Kidney (tissue), 13 donors: ENCODE measurements at regions not wholly inside any gene's neighbourhood (a gene's known extent, or its start where the extent isn't known, plus 50 kb on each side); places are given as distances from the start of the nearest gene placed in this dataset.

Source experiments
- DNase-seq, 5 donors: peaks; one replicate each; pipeline ENCODE4 v3.0.0-alpha.2; 2013 to 2020
- FAIRE-seq: peaks from 2 replicates; lab custom pipeline; 2012; peaks lifted over from hg19 to GRCh38; lab: Jason Lieb, UNC
- H3K27ac ChIP-seq, 2 donors: one replicate each; pipeline ENCODE4 v1.7.0; 2013; ENCODE audit warnings: low read depth in 2 of 2, low read length in 2 of 2, inconsistent platforms in 1 of 2
- H3K27me3 ChIP-seq: one replicate; pipeline ENCODE4 v1.7.1; 2013; ENCODE audit warnings: low read length, inconsistent platforms; ENCODE audit not compliant: control insufficient read depth, insufficient read depth
- H3K36me3 ChIP-seq, 3 donors: one replicate each; pipeline versions ENCODE4 v1.7.0 to v1.7.1; 2013; ENCODE audit warnings: low read length in 3 of 3, control low read depth in 1 of 3, inconsistent platforms in 1 of 3; ENCODE audit not compliant: insufficient read depth in 3 of 3, control insufficient read depth in 2 of 3
- H3K4me1 ChIP-seq, 3 donors: one replicate each; pipeline versions ENCODE4 v1.7.0 to v1.7.1; 2013; ENCODE audit warnings: low read length in 3 of 3, inconsistent platforms in 1 of 3, low read depth in 1 of 3; ENCODE audit not compliant: control insufficient read depth in 2 of 3, insufficient read depth in 2 of 3
- H3K4me3 ChIP-seq, 3 donors: one replicate each; pipeline versions ENCODE4 v1.7.0 to v1.8.1; 2013; ENCODE audit warnings: low read length in 3 of 3, control low read depth in 1 of 3, inconsistent platforms in 1 of 3
- H3K9ac ChIP-seq, 3 donors: one replicate each; pipeline versions ENCODE4 v1.7.0 to v1.7.1; 2013; ENCODE audit warnings: low read length in 3 of 3, control low read depth in 1 of 3, inconsistent platforms in 1 of 3
- H3K9me3 ChIP-seq, 3 donors: one replicate each; pipeline versions ENCODE4 v1.7.0 to v1.7.1; 2013; ENCODE audit warnings: low read length in 3 of 3, control low read depth in 1 of 3, inconsistent platforms in 1 of 3; ENCODE audit not compliant: control insufficient read depth in 2 of 3, insufficient read depth in 1 of 3
- CTCF ChIP-seq: IDR thresholded peaks from 3 replicates; pipeline ENCODE4 v1.5.1; 2012; ENCODE audit warnings: mild to moderate bottlenecking, moderate library complexity, borderline replicate concordance; ENCODE audit not compliant: insufficient read depth; ENCODE audit errors: extremely low read depth
- intact Hi-C: fragments of 100-400 bp; cut with DNase I; formaldehyde crosslinking; loops from one replicate; pipeline ENCODE4 v1.11.1; 2022
- donor health status: control.
- donor health status: control.
- donor health status: control.
- donor health status: control.
- donor health status: control.
- donor health status: DM: yes; HTN: yes; CAD: no.
- donor health status: Normal renal cell carcinoma (clear cell type).

GRCh38 chr13:33575378-33575777 is 242.6 kb upstream of the RFC3 start:
- no peaks in the 10 kb centered on the region for H3K27me3 ChIP-seq
- no peaks in the 10 kb centered on the region for H3K9me3 ChIP-seq
- no peaks in the 10 kb centered on the region for H3K4me1 ChIP-seq
- no peaks in the 10 kb centered on the region for H3K36me3 ChIP-seq
- intact Hi-C loops: no loop called here
- FAIRE-seq (no peak), DNase-seq (no peak)
- TF ChIP-seq CTCF: no peak
- H3K27ac ChIP-seq: no peak overlapping the region
- H3K9ac ChIP-seq: no peak overlapping the region
- H3K4me3 ChIP-seq: no peak overlapping the region

- no peak for TF ChIP-seq CTCF
- no peaks in the 10 kb centered on the region for H3K36me3 ChIP-seq
- H3K4me1 ChIP-seq: no peaks in the 10 kb centered on the region
- no peaks in the 10 kb centered on the region for H3K27me3 ChIP-seq
- no peaks in the 10 kb centered on the region for H3K9me3 ChIP-seq
- H3K27ac ChIP-seq: no peak overlapping the region
- no peak overlapping the region for H3K9ac ChIP-seq
- no peak overlapping the region for H3K4me3 ChIP-seq
- FAIRE-seq (no peak), DNase-seq (peak in 2 of 5 donors; percentile 32 to 37)
- intact Hi-C loops: no loop called here
These were observed 240.9 kb upstream of the RFC3 start for GRCh38 chr13:33577007-33577406.

- no peaks in the 10 kb centered on the region for H3K36me3 ChIP-seq
- no peaks in the 10 kb centered on the region for H3K9me3 ChIP-seq
- H3K9ac ChIP-seq: no peak overlapping the region
- H3K27me3 ChIP-seq: no peaks in the 10 kb centered on the region
- no peaks in the 10 kb centered on the region for H3K4me1 ChIP-seq
- DNase-seq (no peak), FAIRE-seq (no peak)
- H3K27ac ChIP-seq: no peak overlapping the region
- H3K4me3 ChIP-seq: no peak overlapping the region
- TF ChIP-seq CTCF: no peak
- intact Hi-C loops: no loop called here
These were observed 239.2 kb upstream of the RFC3 start for GRCh38 chr13:33578786-33579185.

GRCh38 chr13:33582121-33582520 is 235.8 kb upstream of the RFC3 start:
- no peaks in the 10 kb centered on the region for H3K4me1 ChIP-seq
- H3K4me3 ChIP-seq: no peak overlapping the region
- no peak overlapping the region for H3K9ac ChIP-seq
- DNase-seq: no peak
- intact Hi-C loops: no loop called here
- no peaks in the 10 kb centered on the region for H3K9me3 ChIP-seq
- no peaks in the 10 kb centered on the region for H3K36me3 ChIP-seq
- FAIRE-seq: no peak
- no peak overlapping the region for H3K27ac ChIP-seq
- TF ChIP-seq CTCF: no peak
- H3K27me3 ChIP-seq: no peaks in the 10 kb centered on the region
